Uterus (tissue), 2 donors: ENCODE measurements at regions not wholly inside any gene's neighbourhood (a gene's known extent, or its start where the extent isn't known, plus 50 kb on each side); places are given as distances from the start of the nearest gene placed in this dataset.

Source experiments
- POLR2A ChIP-seq, 2 donors: fragments of 450-650 bp; IDR thresholded peaks; one replicate each; pipeline ENCODE4 v1.6.1; 2016; ENCODE audit warnings: antibody characterized with exemption in 2 of 2, mild to moderate bottlenecking in 1 of 2, moderate library complexity in 1 of 2
- TF ChIP-seq, protein P1 (sequence below), 4 experiments: fragments of 200-600 bp in 2 of 4; fragments of 450-650 bp in 2 of 4; sonication (generic) in 2 of 4; IDR thresholded peaks; one replicate each; pipeline ENCODE4 v1.5.1; 2016 to 2019; ENCODE audit warnings: antibody characterized with exemption in 4 of 4, mild to moderate bottlenecking in 2 of 4, moderate library complexity in 1 of 4

GRCh38 chr10:113319479-113319878 is 233.4 kb upstream of the HABP2 start:
- no peak for TF ChIP-seq POLR2A (IDR thresholded peaks at IDR 0.05)
- TF ChIP-seq, protein P1, sequence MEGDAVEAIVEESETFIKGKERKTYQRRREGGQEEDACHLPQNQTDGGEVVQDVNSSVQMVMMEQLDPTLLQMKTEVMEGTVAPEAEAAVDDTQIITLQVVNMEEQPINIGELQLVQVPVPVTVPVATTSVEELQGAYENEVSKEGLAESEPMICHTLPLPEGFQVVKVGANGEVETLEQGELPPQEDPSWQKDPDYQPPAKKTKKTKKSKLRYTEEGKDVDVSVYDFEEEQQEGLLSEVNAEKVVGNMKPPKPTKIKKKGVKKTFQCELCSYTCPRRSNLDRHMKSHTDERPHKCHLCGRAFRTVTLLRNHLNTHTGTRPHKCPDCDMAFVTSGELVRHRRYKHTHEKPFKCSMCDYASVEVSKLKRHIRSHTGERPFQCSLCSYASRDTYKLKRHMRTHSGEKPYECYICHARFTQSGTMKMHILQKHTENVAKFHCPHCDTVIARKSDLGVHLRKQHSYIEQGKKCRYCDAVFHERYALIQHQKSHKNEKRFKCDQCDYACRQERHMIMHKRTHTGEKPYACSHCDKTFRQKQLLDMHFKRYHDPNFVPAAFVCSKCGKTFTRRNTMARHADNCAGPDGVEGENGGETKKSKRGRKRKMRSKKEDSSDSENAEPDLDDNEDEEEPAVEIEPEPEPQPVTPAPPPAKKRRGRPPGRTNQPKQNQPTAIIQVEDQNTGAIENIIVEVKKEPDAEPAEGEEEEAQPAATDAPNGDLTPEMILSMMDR (IDR thresholded peaks at IDR 0.05): no peak
